ENCODE measurements at regions not wholly inside any gene's neighbourhood (a gene's known extent, or its start where the extent isn't known, plus 50 kb on each side); places are given as distances from the start of the nearest gene placed in this dataset.
A peak's percentile ranks its signal among the peaks of the same experiment; 100 is the strongest.

GRCh38 chr6:168132531-168133167, 53.6 kb upstream of the FRMD1 start:
- no CpG with 5 or more reads among the region's 34 CpGs for WGBS (ENCODE audit: extremely low coverage, insufficient read length, low lambda C conversion rate)
- H2BK12ac ChIP-seq (ENCODE audit: insufficient read length, low read depth, low read length): no peak overlapping the region

More at GRCh38 chr6:168132531-168133167, 53.6 kb upstream of the FRMD1 start:
- Mint-ChIP-seq H3K4me1 (peaks cover 26 to 29% of the 10 kb centered on the region in 2 experiments), H3K4me3 (peak overlapping the region in 1 of 2 experiments; percentile 35; a peak in 3 of 5 replicates), H3K27ac (no peak overlapping the region), H3K36me3 (ENCODE audit: insufficient read depth in 1 of 3, low read depth in 3 of 3) (no peaks in the 10 kb centered on the region), H3K27me3 (ENCODE audit: low read depth) (peaks cover 37% of the 10 kb centered on the region), H3K9me3 (no peaks in the 10 kb centered on the region)
- Histone ChIP-seq H3K23ac (ENCODE audit: insufficient read length, low read depth, low read length) (no peak overlapping the region), H3K79me1 (ENCODE audit: insufficient read depth, low read depth, low read length, poor library complexity, severe bottlenecking) (no peaks in the 10 kb centered on the region), H3K27me3 (ENCODE audit: insufficient read depth, low read length) (no peaks in the 10 kb centered on the region), H4K5ac (ENCODE audit: insufficient read length, low read depth, low read length) (no peak overlapping the region), H2AK5ac (ENCODE audit: insufficient read length, low read length) (no peak overlapping the region), H3T11ph (ENCODE audit: low read length) (no peak overlapping the region), H4K20me1 (ENCODE audit: control insufficient read depth, insufficient read depth, insufficient read length) (no peaks in the 10 kb centered on the region), H2BK20ac (ENCODE audit: low read depth, low read length, poor library complexity, severe bottlenecking) (no peak overlapping the region), H3K79me2 (ENCODE audit: insufficient read depth, low read length) (no peaks in the 10 kb centered on the region), H3K14ac (ENCODE audit: insufficient read depth, low read length) (no peak overlapping the region), H3K9me3 (ENCODE audit: control insufficient read depth, low read depth, low read length) (no peaks in the 10 kb centered on the region), H3K18ac (ENCODE audit: insufficient read length, low read depth, low read length) (no peak overlapping the region), H4K8ac (replicated peaks; ENCODE audit: insufficient read length, low read depth, low read length) (no peak overlapping the region), H2BK5ac (ENCODE audit: insufficient read length, low read length) (no peak overlapping the region), H3K4ac (ENCODE audit: low read depth, low read length) (no peak overlapping the region), H3K9ac (ENCODE audit: extremely low read depth, insufficient read length, low read length) (no peak overlapping the region), H3K23me2 (ENCODE audit: insufficient read length, low read depth, low read length, poor library complexity, severe bottlenecking) (no peaks in the 10 kb centered on the region), H3K4me2 (ENCODE audit: insufficient read depth, insufficient read length, low read length) (peak overlapping the region; percentile 7), H2BK15ac (ENCODE audit: low read depth, low read length) (no peak overlapping the region), H2BK120ac (ENCODE audit: low read depth, low read length, poor library complexity, severe bottlenecking) (no peak overlapping the region), H3K27ac (ENCODE audit: insufficient read length, low read depth, low read length) (no peak overlapping the region), H4K91ac (ENCODE audit: insufficient read length, low read depth, low read length) (no peak overlapping the region), H2AFZ (ENCODE audit: low read length) (no peak overlapping the region), H3K4me1 (ENCODE audit: insufficient read depth, low read length) (peaks cover 3% of the 10 kb centered on the region; the same call in 1 of the 2 replicates), H3K56ac (ENCODE audit: insufficient read length, low read depth, low read length) (no peak overlapping the region)
- peak; percentile 73 for TF ChIP-seq CTCF (conservative IDR thresholded peaks at IDR 0.05)
- DNase-seq: peak; percentile 85
